ENCODE measurements at regions not wholly inside any gene's neighbourhood (a gene's known extent, or its start where the extent isn't known, plus 50 kb on each side); places are given as distances from the start of the nearest gene placed in this dataset.

DNA sequence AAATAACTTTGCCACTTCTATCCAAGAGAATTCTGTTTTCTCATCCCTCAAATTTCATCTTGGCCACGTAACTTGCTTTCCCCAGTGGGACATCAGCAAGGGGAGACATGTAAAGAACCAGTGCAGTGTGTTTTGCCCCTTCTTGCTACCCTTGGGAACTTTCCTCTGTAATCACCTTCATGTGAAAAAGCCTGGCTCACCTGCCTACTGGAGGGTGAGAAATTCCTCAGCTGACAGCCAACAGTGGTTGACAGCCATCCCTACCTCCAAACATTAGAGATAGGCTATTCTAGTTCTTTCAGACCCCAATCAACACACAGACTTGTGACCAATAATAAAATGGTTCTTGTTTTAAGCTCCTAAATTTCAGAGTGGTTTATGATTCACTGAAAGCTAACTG is 333.9 kb upstream of the TBC1D5 start:
- TF ChIP-seq, protein P1, sequence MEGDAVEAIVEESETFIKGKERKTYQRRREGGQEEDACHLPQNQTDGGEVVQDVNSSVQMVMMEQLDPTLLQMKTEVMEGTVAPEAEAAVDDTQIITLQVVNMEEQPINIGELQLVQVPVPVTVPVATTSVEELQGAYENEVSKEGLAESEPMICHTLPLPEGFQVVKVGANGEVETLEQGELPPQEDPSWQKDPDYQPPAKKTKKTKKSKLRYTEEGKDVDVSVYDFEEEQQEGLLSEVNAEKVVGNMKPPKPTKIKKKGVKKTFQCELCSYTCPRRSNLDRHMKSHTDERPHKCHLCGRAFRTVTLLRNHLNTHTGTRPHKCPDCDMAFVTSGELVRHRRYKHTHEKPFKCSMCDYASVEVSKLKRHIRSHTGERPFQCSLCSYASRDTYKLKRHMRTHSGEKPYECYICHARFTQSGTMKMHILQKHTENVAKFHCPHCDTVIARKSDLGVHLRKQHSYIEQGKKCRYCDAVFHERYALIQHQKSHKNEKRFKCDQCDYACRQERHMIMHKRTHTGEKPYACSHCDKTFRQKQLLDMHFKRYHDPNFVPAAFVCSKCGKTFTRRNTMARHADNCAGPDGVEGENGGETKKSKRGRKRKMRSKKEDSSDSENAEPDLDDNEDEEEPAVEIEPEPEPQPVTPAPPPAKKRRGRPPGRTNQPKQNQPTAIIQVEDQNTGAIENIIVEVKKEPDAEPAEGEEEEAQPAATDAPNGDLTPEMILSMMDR (IDR thresholded peaks at IDR 0.05; ENCODE audit: low read depth, low read length, missing control alignments): no peak
- Histone ChIP-seq H3K36me3 (replicated peaks) (no peaks in the 10 kb centered on the region), H3K4me3 (ENCODE audit: low read depth, low read length) (no peak overlapping the region), H3K27me3 (replicated peaks) (no peaks in the 10 kb centered on the region), H3K27ac (no peak overlapping the region)
- in situ Hi-C loops (cut with HindIII; ENCODE audit: low pct_ligation_motif_present, low sequenced_read_pairs): no loop called here
- no peak for DNase-seq

DNA sequence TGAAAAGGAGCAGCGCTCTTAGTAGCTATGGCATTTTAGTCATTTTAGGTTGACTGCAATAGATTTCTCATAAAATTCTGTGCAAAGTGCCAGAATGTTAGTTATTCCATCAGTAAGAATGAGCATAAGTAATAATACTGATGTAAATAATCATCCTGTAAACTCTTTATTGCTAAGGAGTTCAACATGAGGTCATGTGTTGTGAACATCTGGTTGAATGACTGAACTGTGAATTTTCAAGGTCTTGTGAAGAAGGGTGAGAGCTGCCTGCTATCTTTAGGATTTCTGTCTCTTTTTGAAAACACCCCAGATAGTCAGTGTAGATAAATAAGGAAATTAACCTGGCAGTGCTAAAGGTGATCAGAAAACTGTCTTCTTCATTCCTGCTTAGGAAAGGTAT is 333.4 kb upstream of the TBC1D5 start:
- no peak overlapping the region for H3K27ac ChIP-seq
- no peak overlapping the region for H3K4me3 ChIP-seq (ENCODE audit: low read depth, low read length)
- in situ Hi-C loops (cut with HindIII; ENCODE audit: low pct_ligation_motif_present, low sequenced_read_pairs): no loop called here
- no peak for DNase-seq
- no peaks in the 10 kb centered on the region for H3K36me3 ChIP-seq (replicated peaks)
- H3K27me3 ChIP-seq (replicated peaks): no peaks in the 10 kb centered on the region
- TF ChIP-seq, protein P1 (IDR thresholded peaks at IDR 0.05; ENCODE audit: low read depth, low read length, missing control alignments): no peak

DNA sequence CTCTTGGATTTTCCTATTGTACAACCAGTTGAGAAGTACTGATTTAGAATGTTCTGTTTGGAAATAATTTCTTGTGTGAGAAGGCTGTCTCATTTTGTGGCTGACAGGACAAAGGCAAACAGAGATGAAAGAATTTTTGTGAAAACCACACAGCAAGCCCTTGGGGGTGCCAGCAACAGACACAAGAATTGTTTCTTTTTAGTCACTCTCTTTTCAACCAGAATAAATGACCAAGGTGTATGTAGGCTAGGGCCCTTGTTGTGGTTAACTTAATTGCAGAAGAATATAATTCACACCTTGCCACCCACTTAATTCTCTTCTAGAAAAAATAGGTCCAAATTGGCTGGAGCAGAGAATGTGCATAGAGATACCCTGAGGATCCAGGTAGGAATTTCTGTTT is 329.4 kb upstream of the TBC1D5 start:
- no peaks in the 10 kb centered on the region for H3K36me3 ChIP-seq (replicated peaks)
- H3K4me3 ChIP-seq (ENCODE audit: low read depth, low read length): no peak overlapping the region
- no peak overlapping the region for H3K27ac ChIP-seq
- H3K27me3 ChIP-seq (replicated peaks): no peaks in the 10 kb centered on the region
- TF ChIP-seq, protein P1 (IDR thresholded peaks at IDR 0.05; ENCODE audit: low read depth, low read length, missing control alignments): no peak
- in situ Hi-C loops (cut with HindIII; ENCODE audit: low pct_ligation_motif_present, low sequenced_read_pairs): no loop called here
- DNase-seq: no peak

DNA sequence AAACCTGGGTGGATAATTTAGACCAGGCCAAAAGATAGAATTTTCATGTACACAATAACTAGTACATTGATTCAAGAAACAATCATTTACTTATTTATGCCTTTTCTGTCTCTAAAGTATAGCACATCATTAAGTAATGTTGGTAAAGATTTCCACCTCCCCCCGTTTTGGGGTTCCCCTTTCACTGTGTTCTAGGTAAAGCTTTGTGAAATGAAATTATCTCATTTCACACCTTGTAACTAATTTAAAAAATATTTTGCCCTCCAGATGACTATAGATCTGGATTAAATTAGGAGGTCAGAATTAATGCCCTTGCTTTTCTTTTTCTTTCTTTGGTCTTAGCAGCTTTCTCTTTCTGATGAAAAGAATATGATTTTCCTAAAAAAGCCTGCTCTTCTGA is 328.5 kb upstream of the TBC1D5 start:
- in situ Hi-C loops (cut with HindIII; ENCODE audit: low pct_ligation_motif_present, low sequenced_read_pairs): no loop called here
- no peak overlapping the region for H3K4me3 ChIP-seq (ENCODE audit: low read depth, low read length)
- no peak for DNase-seq
- no peak overlapping the region for H3K27ac ChIP-seq
- no peaks in the 10 kb centered on the region for H3K36me3 ChIP-seq (replicated peaks)
- H3K27me3 ChIP-seq (replicated peaks): no peaks in the 10 kb centered on the region
- TF ChIP-seq, protein P1 (IDR thresholded peaks at IDR 0.05; ENCODE audit: low read depth, low read length, missing control alignments): no peak

DNA sequence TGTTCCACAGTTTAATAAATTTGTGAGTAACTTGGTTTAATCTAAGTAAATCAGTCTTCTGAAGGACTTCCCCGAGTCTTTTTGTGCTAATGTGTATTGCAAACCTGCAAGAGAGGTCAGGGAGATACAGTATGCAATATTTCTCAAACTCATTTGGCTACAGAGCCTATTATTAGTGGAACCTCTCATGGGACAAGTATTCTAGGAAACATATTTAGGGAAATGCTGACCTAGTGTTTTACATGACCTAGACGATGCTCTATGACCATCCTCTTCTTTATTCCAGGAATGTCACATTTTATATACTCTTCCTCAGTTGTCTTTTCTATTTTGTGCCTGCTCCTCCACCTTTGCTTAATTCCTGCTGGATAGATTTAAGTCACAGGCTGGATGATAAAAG is 327.8 kb upstream of the TBC1D5 start:
- no peak for DNase-seq
- Histone ChIP-seq H3K27ac (no peak overlapping the region), H3K27me3 (replicated peaks) (no peaks in the 10 kb centered on the region), H3K4me3 (ENCODE audit: low read depth, low read length) (no peak overlapping the region), H3K36me3 (replicated peaks) (no peaks in the 10 kb centered on the region)
- in situ Hi-C loops (cut with HindIII; ENCODE audit: low pct_ligation_motif_present, low sequenced_read_pairs): no loop called here
- TF ChIP-seq, protein P1 (IDR thresholded peaks at IDR 0.05; ENCODE audit: low read depth, low read length, missing control alignments): no peak

DNA sequence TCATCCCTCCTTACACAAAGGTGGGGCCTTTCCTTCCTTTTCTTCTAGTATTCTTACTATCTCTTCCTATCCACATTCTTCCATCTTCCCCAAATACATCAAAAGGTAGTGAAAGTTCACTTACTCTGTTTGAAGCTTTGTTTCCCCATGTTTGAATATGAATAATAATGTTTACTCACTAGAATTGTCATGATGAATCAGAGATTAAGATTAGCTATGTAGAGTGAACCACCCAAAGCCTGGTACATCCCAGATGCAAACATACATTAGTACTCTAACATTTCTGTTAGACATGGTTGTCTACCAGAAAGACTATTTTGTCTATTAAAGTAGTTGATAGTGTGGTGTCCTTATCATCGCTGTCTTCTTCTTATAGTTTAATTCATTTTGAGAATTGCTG is 327.1 kb upstream of the TBC1D5 start:
- no peaks in the 10 kb centered on the region for H3K36me3 ChIP-seq (replicated peaks)
- DNase-seq: no peak
- no peaks in the 10 kb centered on the region for H3K27me3 ChIP-seq (replicated peaks)
- H3K4me3 ChIP-seq (ENCODE audit: low read depth, low read length): no peak overlapping the region
- TF ChIP-seq, protein P1 (IDR thresholded peaks at IDR 0.05; ENCODE audit: low read depth, low read length, missing control alignments): no peak
- in situ Hi-C loops (cut with HindIII; ENCODE audit: low pct_ligation_motif_present, low sequenced_read_pairs): no loop called here
- H3K27ac ChIP-seq: no peak overlapping the region

Data from brain microvascular endothelial cell (primary cell).